GM12864 (cell line): ENCODE measurements at regions not wholly inside any gene's neighbourhood (a gene's known extent, or its start where the extent isn't known, plus 50 kb on each side); places are given as distances from the start of the nearest gene placed in this dataset.
A peak's percentile ranks its signal among the peaks of the same experiment; 100 is the strongest.
"Not testable (repeated sequence)": the region's sequence is repeated elsewhere in the genome, so short reads cannot be mapped to it uniquely, and the experiment has no call there.

Source experiments
- DNase-seq: peaks from one replicate; pipeline ENCODE4 v3.0.0-alpha.2; 2011; ENCODE audit warnings: low read depth
- H3K4me3 ChIP-seq: 2 replicates; pipeline ENCODE4 v1.5.1; 2011; ENCODE audit warnings: mild to moderate bottlenecking, low read depth, low read length, control low read depth
- CTCF ChIP-seq: IDR thresholded peaks from 2 replicates; pipeline ENCODE4 v1.5.1; 2011; ENCODE audit warnings: low read depth, mild to moderate bottlenecking, moderate library complexity, low read length, control low read depth, inconsistent platforms; ENCODE audit errors: missing control alignments

DNA sequence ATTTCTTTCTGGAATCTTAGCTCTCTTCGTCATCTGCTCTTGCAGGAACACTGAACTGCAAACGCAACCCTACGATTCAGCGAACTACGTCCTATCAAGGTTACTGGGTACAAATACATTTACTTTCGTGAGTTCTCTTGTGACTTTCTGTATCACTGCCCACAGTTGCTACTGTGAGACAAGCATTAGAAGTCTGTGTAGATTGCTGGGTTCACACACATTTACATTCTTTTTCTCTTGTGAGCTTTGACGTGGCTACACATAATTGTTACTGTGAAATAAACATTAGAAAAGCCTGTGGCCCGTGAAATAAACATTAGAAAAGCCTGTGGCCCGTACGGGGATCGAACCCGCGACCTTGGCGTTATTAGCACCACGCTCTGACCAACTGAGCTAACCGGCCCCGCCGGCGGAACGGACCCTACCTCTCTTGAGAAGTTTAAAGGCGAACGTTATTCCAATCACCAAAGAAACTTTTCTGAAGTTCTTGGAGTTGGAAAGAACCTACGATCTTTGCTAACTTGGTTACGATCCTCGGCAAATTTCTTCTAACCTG, 61.2 kb upstream of the ZNF322 start:
- H3K4me3 ChIP-seq, DNase-seq: not testable (repeated sequence)

DNA sequence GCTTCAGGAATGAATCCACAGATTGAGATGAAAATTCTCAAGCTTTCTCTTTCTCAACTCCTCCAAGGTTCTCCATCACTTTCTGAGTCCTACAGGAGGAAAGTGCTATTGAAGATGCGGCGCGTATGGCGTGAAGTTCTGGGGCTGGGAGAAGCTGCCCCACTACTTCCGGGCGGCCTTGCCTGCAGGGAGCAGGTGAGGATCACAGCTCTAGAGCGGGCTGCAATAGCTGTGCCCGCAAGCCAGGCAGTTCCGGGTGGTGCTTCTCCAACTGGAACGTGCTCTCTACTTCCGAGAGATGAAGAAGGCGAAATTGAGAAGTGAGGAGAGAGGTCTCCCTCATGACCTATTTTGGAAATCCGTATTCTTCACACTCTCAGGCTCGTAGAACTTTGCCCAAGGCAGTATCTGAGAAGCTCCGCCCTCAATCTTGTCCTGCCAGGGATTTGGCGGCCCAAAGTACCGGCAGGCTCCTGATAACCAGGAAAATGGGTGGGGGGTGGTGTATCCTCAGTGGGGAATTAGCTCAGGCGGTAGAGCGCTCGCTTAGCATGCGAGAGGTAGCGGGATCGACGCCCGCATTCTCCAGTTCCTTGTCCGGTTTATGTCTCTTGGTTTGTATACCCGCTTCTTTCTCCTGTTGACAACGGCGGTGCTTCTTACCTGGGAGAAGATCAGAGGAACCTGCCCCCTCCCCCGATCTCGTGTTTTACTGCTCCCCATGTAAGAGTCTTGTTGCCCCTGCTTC, 70.6 kb upstream of the ZNF322 start:
- DNase-seq, H3K4me3 ChIP-seq: not testable (repeated sequence)

DNA sequence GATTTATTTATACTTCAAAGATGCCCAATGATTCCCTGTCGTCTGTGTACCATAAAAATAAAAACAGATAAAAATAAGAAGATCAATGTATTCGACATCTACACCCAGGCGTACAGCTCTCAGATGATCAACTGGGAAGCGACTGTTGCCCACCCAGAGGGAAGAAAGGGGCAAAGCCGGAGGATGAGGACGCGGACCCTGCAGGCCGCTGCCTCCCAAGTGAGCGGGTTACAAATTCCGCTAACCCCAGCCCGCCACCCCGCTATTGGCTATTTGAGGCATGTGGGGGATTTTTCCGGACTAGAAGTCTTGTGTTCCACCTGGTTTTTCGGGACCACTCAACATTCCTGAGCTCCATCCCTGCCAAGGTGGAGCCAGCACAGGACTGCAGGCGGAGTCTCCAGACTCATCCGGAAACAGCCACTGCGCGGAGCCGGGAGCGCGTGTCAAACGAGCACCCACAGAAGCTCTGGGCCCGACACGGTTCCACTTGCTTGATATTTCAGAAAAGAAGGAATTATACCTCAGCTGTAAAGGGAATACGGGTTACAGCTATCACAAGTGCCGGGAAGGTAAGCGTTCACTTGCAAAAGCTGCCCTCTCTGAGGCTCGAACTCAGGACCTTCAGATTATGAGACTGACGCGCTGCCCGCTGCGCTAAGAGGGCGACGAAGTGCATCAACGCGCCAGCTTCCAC, 75.4 kb upstream of the ZNF322 start:
- H3K4me3 ChIP-seq, DNase-seq: not testable (repeated sequence)

DNA sequence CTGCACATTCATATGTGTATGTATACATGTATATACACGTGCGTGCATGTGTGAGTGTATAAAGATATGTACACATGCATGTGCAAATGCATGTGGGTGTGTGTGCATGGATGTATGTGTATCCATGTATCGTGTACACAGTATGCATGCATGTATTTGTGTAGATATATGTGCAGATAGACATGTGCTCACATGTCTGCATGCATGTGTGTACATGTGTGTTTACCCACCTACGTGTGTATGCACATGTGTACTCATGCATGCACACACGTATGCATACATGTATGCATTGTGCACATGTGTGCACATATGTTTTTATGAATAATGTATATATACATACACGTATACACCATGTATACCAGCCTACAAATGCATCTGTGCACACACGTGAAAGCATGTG, 80.3 kb upstream of the ZNF322 start:
- no peak for TF ChIP-seq CTCF
- H3K4me3 ChIP-seq: no peak overlapping the region
- no peak for DNase-seq

GRCh38 chr6:26743157-26743821, 83.7 kb upstream of the ZNF322 start:
- H3K4me3 ChIP-seq: no peak overlapping the region
- DNase-seq: no peak
- no peak for TF ChIP-seq CTCF

DNA sequence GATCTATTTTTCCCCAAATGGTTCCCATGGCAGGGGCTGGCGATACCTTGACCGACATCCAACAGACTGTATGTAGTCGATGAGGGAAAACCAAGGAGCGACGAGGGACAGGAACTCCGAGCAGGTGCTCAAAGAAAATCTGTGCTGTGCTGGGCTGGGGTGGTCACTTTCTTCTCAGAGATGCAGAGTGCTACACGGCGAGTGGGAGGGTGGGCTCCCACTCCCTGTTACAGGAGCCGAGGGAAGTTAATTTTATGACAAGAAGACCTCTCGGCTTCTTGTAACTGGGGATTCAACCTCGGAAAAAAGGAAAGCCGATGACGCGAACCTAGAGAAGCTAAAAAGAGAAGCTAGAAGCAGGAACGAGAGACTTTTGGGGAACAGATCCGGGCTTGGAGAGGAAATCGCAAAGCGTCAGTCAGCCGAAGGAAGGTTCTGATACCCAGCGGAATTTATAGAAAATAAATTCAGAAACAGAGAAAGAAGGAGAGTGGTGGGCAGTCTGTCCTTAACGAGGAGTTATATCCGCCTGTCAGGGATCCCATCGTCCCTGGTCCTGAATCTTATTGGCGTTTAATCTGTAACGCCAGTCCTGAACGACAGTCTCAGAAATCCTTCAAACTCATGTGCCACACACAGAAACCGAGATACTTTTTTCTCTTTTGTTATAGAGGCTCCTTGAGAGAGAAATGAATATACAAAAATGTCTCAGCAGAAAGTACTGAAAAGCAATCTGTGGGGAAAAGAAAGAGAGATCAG, 84.6 kb upstream of the ZNF322 start:
- H3K4me3 ChIP-seq: peak overlapping the region; percentile 10; the same call in 1 of the 2 replicates
- no peak for TF ChIP-seq CTCF
- no peak for DNase-seq

DNA sequence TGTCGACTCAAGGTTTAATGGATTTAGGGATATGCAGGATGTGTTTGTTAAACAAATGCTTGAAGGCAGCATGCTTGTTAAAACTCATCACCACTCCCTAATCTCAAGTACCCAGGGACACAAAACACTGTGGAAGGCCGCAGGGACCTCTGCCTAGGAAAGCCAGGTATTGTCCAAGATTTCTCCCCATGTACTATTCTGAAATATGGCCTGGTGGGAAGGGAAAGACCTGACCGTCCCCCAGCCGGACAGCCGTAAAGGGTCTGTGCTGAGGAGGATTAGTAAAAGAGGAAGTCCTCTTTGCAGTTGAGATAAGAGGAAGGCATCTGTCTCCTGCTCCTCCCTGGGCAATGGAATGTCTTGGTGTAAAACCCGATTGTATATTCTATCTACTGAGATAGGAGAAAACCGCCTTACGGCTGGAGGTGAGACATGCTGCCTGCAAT, 85.3 kb upstream of the ZNF322 start:
- DNase-seq, H3K4me3 ChIP-seq: not testable (repeated sequence)

DNA sequence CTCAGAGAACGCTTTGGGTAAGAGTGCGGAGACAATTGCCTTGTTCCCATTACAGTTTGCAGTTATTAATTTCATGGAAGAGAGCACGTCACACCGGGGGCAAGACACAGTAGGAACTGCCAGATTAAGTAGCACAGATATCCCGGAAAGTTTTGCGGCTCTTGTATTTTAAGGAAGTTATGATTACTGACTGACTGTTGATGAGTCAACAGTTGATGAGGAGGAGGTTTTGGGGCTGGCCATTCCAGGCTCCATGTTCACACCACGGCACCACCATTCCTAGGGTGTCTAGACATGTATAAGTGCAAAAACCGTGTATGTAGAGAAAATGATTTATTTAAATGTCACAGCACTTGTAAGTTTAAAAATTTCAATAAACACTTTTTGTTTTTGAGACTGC, 86.4 kb upstream of the ZNF322 start:
- DNase-seq, H3K4me3 ChIP-seq: not testable (repeated sequence)

DNA sequence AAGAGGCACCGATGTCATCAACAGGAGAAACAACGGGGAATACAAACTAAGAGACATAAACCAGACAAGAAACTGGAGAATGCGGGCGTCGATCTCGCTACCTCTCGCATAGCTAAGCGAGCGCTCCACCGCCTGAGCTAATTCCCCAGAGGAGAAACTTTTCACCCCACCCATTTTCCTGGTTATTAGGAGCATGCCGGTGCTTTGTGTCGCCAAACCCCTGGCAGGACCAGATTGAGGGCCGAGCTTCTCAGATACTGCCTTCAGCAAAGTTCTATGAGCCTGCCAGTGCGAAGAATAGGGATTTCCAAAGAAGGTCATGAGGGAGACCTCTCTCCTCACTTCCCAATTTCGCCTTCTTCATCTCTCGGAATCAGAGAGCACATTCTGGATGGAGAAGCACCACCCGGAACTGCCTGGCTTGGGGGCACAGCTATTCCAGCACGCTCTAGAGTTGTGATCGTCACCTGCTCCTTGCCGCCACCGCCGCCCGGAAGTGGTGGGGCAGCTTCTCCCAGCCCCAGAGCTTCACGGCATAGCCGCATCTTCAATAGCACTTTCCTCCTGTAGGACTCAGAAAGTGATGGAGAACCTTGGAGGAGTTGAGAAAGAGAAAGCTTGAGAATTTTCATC, 89.7 kb upstream of the ZNF322 start:
- not testable (repeated sequence) for DNase-seq, H3K4me3 ChIP-seq

DNA sequence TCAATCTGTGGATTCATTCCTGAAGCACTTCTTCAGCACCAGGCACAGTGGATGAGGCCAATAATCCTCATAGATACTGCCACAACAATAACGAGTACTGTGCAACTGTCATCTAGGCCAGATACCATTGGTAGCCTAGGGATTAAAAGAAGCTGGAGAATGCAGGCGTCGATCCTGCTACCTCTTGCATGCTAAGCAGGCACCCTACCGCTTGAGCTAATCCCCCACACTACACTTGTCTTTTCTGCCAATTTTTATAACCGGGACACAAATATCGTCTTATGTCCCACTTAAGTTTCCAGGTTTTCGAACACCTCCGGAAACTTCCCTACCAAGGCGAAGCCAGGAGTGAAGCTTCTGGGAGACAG, 90.2 kb upstream of the ZNF322 start:
- DNase-seq, H3K4me3 ChIP-seq: not testable (repeated sequence)
